NCI-H510A (cell line): ENCODE measurements at regions not wholly inside any gene's neighbourhood (a gene's known extent, or its start where the extent isn't known, plus 50 kb on each side); places are given as distances from the start of the nearest gene placed in this dataset.

ENCODE experiments used
- DNase-seq: peaks from one replicate; lab custom pipeline; 2025; lab: John Stamatoyannopoulos, UW

GRCh38 chr2:188851826-188852225 is 122.3 kb upstream of the COL3A1 start:
- no peak for DNase-seq

DNA sequence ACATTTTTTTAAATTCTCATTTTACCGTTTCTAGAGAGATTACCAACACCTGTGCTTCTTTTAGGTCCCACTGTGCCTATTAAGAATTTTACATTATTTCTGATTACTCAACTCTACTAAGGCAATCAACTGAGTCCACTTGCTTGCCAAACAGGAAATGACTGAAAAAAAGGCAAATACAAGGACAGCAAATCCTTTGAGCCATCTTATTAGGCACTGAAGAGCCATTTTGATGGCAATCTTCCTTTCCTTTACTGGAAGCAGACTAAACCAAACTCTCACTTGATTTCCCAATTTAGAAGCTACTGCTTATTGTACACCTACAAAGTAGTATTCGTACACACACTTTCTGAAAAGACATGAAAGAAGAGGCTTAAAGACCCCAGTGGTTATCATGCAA is 121.4 kb upstream of the COL3A1 start:
- DNase-seq, result no peak

- DNase-seq, result no peak
Measured at GRCh38 chr2:188853307-188853706, 120.9 kb upstream of the COL3A1 start.

DNA sequence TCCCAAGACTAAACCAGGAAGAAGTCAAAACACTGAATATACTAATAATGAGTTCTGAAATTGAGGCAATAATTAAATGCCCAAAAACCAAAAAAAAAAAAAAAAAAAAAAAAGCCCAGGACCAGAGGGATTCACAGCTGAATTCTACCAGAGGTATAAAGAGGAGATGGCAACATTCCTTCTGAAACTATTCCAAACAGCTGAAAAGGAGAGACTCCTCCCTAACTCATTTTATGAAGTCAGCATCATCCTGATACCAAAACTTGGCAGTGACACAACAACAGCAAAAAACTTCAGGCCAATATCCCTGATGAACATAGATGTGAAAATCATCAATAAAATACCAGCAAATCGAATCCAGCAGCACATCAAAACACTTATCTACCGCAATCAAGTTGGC is 108.5 kb upstream of the COL3A1 start:
- no peak for DNase-seq

GRCh38 chr2:188869550-188869949 is 104.6 kb upstream of the COL3A1 start:
- DNase-seq, result no peak

GRCh38 chr2:188870289-188870688 is 103.9 kb upstream of the COL3A1 start:
- no peak for DNase-seq

GRCh38 chr2:188875104-188875503 is 99.1 kb upstream of the COL3A1 start:
- DNase-seq, result no peak

GRCh38 chr2:188878716-188879115 is 95.5 kb upstream of the COL3A1 start:
- DNase-seq, result no peak

GRCh38 chr2:188880740-188881139 is 93.4 kb upstream of the COL3A1 start:
- no peak for DNase-seq

DNA sequence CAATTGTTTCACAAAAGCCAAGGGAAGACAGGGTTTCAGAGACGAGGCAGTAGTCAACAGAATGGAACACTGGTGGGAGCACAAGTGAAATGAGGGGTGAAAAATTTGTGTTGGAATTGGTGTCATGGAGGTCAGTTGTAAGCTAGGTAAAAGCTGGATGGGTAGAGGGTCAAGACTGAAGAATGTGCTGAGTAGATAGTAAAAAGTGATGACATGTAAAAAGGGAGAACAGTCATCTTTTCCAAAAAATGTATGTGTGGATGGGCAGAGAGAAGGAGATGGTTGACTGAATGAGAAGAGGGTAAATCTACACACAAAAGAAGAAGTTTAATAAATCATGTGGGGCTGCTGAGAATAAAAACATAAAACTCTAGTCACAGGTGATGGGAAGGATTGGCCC is 92.7 kb upstream of the COL3A1 start:
- DNase-seq, result no peak

GRCh38 chr2:188884046-188884445 is 90.1 kb upstream of the COL3A1 start:
- DNase-seq, result no peak

DNA sequence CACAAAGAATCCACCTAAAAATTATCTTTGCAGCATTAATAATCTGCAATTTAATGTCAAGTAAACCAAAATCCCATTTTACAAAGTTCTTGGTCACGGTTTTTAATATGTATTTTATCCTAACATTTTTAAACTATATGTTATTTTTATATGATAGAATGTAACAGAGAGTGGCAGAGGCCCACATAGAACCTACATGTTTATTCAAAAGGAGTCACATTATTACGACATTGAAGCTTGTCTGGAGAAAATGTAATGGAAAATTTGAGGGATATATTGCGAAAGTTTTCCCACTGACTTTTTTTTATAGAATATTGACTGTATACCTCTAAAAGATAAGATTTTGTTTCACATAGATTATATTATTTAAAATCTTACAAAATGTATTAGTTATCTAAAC is 89.7 kb upstream of the COL3A1 start:
- no peak for DNase-seq

DNA sequence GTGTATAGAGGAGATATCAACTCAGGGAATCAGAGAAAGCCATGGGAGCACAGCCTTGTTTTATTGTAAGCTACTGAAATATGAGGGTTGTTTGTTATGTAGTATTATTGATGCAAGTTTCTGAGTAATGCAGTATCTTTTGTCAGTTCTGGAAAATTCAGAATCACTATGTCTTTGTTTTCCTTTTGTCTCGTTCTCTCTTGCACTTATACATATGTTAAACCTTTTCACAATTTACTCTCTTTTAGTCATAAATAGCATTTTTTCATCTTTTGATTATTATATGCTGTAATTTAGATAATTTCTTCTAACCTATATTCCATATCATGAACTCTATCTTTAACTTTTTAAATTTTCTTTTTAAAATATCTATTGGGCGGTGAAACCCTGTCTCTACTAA is 85.0 kb upstream of the COL3A1 start:
- DNase-seq, result no peak

DNA sequence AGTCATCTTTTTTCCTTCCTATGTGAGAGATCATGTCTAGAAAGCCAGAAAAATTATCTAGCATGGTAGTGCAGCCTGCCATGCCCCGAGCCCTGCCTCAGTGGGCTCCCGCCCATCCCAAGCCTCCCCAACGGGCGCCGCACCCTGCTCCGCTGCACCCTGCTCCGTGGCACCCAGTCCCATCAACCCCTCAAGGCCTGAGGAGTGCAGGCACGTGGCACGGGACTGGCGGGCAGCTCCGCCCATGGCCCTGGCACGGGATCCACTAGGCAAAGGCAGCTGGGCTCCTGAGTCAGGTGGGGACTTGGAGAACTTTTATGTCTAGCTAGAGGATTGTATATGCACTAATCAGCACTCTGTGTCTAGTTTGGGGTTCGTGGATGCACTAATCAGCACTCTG is 83.4 kb upstream of the COL3A1 start:
- DNase-seq, result no peak

- no peak for DNase-seq
Measured at GRCh38 chr2:188892636-188893035, 81.5 kb upstream of the COL3A1 start.

GRCh38 chr2:188893972-188894371 is 80.2 kb upstream of the COL3A1 start:
- no peak for DNase-seq

DNA sequence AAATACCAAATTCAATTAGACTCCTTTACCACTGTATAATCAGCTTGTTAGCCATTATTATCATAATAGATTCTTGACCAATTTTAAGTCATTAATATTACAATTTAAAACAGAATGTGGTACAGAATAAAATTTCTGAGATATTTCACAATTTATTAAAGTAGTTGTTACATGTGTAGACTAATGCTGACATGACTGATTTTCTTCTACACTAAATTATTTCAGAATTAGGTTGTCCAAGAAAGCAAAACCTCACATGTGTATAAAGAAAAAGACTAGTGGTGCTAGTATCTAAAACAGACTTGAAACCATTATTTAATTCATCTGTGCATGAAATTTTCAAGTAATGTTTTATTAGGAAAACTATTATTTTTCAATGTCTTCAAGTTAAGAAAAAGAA is 79.2 kb upstream of the COL3A1 start:
- no peak for DNase-seq

DNA sequence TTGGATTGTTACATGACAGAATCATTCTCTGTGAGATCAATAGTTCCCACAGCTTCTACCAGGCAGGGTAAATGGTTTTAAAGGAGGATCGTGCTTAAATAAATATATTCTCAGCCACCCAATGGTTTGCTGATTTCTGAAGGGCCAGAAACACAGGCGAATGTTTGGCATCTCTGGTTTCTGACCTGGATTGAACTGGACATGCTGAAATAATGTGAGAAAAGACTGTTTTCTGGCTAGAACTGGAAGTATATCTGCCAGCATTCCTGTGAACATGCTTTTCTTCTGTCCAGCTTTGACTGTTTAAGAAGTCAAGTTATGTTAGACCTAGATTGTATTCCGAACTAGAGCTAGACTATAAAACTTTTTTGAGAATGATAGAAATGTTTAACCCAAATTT is 77.1 kb upstream of the COL3A1 start:
- DNase-seq, result no peak

- DNase-seq, result no peak
Measured at GRCh38 chr2:188898261-188898660, 75.9 kb upstream of the COL3A1 start.

GRCh38 chr2:188902901-188903491 is 71.2 kb upstream of the COL3A1 start:
- no peak for DNase-seq

GRCh38 chr2:188903740-188904139 is 70.4 kb upstream of the COL3A1 start:
- no peak for DNase-seq

- DNase-seq, result no peak
Measured at GRCh38 chr2:188909036-188909435, 65.1 kb upstream of the COL3A1 start.

DNA sequence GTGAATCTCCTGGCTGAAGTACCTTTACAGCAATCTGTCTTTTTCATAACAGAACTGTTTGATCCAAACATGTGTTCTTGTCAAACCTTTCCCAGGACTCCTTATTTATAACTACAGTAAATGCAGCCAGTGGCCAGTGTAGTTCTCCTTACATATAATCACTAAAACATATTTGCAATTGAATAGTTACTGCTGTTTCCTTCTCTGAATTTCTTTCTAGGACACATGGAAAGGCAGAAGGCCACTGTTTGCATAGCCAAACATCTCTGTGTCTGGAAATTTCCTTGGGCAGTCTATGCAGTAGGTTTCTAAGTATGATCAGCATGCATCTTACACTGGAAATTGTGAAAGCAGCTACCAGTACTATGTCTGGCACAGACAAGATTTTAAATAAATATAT is 57.4 kb upstream of the COL3A1 start:
- no peak for DNase-seq

- DNase-seq, result no peak
Measured at GRCh38 chr2:188917632-188918031, 56.5 kb upstream of the COL3A1 start.

DNA sequence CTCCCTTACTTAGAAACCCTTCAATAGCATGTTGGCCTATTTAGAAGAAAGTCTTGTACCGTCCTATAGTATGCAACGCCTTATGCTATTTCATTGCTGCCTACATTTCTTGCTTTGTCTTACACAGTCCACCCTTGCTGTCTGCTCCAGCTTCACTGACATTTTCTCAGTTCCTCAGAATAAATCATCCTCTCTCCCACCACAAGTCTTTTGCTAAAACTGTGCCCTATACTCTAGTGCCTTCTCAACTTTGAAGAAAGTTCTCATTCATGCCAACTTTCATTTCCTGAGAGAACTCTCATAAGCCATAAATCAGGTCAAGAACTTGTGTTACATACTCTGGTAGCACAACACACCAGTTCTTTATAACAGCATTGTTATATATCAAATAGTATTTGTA is 54.3 kb upstream of the COL3A1 start:
- DNase-seq, result no peak
